NB4 (cell line): ENCODE measurements at regions not wholly inside any gene's neighbourhood (a gene's known extent, or its start where the extent isn't known, plus 50 kb on each side); places are given as distances from the start of the nearest gene placed in this dataset.

Source experiments
- MAX ChIP-seq: IDR thresholded peaks from 2 replicates; pipeline ENCODE4 v1.6.1; 2011; ENCODE audit warnings: low read depth, low read length
- MYC ChIP-seq: IDR thresholded peaks from 2 replicates; pipeline ENCODE4 v1.6.1; 2011; ENCODE audit warnings: low read depth, low read length
- POLR2A ChIP-seq: IDR thresholded peaks from 2 replicates; pipeline ENCODE4 v1.6.1; 2011; ENCODE audit warnings: mild to moderate bottlenecking; ENCODE audit not compliant: insufficient read length; ENCODE audit errors: extremely low read depth
- TF ChIP-seq, protein P1 (sequence below): IDR thresholded peaks from one replicate; pipeline ENCODE4 v1.5.1; 2012; ENCODE audit warnings: low read depth, low read length

DNA sequence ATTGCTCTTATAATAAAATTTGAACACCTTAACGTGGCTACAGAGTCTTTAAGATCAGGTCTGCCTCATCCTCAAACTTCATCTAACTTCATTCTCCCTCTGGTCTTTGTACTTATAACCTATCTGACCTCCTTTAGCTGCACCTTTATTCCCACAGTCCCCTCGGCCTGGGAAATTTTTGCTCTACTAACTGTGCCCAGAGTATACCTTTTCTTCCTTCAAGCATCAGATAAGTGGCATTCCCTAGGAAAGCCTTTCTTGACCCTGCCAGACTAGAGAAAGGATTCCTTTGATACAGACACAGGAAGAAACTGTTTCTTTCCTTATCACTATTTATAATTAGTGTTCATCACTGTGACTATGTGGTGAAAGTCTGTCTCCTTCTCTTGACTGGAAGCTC is 79.2 kb upstream of the RPRM start:
- TF ChIP-seq, protein P1, sequence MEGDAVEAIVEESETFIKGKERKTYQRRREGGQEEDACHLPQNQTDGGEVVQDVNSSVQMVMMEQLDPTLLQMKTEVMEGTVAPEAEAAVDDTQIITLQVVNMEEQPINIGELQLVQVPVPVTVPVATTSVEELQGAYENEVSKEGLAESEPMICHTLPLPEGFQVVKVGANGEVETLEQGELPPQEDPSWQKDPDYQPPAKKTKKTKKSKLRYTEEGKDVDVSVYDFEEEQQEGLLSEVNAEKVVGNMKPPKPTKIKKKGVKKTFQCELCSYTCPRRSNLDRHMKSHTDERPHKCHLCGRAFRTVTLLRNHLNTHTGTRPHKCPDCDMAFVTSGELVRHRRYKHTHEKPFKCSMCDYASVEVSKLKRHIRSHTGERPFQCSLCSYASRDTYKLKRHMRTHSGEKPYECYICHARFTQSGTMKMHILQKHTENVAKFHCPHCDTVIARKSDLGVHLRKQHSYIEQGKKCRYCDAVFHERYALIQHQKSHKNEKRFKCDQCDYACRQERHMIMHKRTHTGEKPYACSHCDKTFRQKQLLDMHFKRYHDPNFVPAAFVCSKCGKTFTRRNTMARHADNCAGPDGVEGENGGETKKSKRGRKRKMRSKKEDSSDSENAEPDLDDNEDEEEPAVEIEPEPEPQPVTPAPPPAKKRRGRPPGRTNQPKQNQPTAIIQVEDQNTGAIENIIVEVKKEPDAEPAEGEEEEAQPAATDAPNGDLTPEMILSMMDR: no peak
- TF ChIP-seq MAX: no peak
- TF ChIP-seq POLR2A: no peak
- TF ChIP-seq MYC: no peak
